ENCODE measurements at regions not wholly inside any gene's neighbourhood (a gene's known extent, or its start where the extent isn't known, plus 50 kb on each side); places are given as distances from the start of the nearest gene placed in this dataset.

DNA sequence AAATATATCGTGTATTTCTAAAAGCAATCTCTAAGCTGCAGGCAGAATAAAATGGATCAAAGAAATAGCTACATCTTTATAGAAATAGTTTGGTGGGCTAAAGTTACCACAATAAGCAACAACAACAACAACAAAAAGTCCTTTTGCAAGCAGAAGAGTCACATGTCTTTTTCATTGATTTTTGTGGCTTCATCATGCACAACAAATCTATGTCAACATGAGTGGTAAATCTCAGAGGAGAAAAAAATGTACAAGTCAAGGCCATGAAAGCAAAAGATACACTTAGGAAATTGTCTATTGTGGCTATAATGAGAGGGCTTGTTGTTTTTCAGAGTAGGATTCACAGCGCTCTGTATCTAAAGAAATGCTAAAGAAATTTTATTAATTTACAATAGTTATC lies 269.7 kb downstream of the GRB14 start:
- no peak for TF ChIP-seq PRDM6 (tag by site-specific recombination; IDR thresholded peaks at IDR 0.05)
- TF ChIP-seq ZNF350 (tag by site-specific recombination; IDR thresholded peaks at IDR 0.05): no peak
- TF ChIP-seq, protein P1, sequence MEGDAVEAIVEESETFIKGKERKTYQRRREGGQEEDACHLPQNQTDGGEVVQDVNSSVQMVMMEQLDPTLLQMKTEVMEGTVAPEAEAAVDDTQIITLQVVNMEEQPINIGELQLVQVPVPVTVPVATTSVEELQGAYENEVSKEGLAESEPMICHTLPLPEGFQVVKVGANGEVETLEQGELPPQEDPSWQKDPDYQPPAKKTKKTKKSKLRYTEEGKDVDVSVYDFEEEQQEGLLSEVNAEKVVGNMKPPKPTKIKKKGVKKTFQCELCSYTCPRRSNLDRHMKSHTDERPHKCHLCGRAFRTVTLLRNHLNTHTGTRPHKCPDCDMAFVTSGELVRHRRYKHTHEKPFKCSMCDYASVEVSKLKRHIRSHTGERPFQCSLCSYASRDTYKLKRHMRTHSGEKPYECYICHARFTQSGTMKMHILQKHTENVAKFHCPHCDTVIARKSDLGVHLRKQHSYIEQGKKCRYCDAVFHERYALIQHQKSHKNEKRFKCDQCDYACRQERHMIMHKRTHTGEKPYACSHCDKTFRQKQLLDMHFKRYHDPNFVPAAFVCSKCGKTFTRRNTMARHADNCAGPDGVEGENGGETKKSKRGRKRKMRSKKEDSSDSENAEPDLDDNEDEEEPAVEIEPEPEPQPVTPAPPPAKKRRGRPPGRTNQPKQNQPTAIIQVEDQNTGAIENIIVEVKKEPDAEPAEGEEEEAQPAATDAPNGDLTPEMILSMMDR (tag by site-specific recombination; IDR thresholded peaks at IDR 0.05): no peak
- TF ChIP-seq, protein P2, sequence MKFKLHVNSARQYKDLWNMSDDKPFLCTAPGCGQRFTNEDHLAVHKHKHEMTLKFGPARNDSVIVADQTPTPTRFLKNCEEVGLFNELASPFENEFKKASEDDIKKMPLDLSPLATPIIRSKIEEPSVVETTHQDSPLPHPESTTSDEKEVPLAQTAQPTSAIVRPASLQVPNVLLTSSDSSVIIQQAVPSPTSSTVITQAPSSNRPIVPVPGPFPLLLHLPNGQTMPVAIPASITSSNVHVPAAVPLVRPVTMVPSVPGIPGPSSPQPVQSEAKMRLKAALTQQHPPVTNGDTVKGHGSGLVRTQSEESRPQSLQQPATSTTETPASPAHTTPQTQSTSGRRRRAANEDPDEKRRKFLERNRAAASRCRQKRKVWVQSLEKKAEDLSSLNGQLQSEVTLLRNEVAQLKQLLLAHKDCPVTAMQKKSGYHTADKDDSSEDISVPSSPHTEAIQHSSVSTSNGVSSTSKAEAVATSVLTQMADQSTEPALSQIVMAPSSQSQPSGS (tag by site-specific recombination; IDR thresholded peaks at IDR 0.05; ENCODE audit: low read depth): no peak
- TF ChIP-seq ZBTB26 (tag by site-specific recombination; optimal IDR thresholded peaks at IDR 0.05): no peak
- no peak for TF ChIP-seq TCF7L2 (IDR thresholded peaks at IDR 0.05; ENCODE audit: borderline replicate concordance, low read depth, low read length)
- TF ChIP-seq ZNF747 (tag by site-specific recombination; IDR thresholded peaks at IDR 0.05): no peak

Measured in HEK293 (cell line).